ENCODE measurements at regions not wholly inside any gene's neighbourhood (a gene's known extent, or its start where the extent isn't known, plus 50 kb on each side); places are given as distances from the start of the nearest gene placed in this dataset.

DNA sequence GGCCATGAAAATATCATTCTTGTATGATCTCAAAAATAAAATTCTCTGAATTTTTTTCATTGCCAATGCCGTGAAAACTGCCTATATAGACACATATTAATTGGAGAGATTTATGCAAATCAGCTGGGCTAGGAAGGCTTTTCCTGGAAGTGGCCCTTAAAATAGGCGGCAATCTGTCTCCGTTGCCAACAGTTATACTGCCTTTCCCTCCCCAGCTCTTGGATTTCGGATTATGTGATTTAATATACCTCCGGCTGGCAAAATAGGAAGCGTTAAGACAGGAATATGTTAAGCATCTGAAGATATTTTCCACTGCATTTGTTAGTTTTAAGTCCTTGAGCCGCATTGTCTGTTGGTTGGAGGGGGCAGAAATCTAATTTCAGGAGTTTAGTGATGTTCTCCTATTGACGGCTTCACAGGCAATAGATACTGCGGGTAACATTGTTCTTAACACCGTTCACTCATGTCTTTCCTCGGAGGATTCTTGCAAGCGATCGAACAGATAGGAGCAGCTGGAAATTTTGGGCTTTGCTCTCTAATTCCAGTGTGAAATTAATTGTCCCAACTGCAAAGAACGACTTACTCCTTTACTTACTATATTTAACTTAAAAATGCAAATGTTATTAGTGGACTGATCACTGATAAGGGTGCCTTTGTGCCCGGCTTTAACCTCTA lies 113.3 kb downstream of the LINC00237 start:
- DNase-seq: no peak

DNA sequence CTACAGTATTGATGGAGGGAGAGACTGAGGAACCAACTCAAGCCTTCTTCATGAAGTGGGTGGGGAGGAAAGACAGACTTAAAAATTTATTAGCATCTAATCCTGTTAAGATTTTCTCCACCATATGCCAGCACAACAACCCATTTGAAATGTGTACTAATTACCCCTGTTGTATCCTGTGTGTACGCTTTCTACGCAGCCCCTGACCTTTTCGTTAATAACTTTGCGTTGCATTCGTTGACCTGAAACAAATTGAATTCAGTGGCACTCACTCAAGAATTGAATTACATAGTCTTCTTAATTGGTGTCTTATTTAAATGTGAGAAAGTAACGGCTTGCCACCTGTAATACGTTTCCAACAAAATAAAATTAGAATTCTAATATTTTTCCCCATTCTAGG lies 113.9 kb downstream of the LINC00237 start:
- no peak for DNase-seq

DNA sequence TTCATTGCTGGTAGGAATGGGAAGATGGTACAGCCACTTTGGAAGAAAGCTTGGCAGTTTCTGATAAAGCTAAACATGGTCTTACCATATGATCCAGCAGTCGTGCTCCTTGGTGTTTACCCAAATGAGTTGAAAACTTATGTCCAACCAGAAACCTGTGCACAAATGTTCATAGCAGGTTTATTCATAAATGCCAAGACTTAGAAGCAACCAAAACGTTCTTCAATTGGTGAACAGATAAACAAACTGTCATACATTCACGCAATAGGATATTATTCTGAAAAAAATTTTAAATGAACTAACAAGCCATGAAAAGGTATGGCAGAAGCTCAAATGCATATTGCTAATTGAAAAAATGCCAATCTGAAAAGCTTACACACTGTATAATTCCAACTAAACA lies 117.1 kb downstream of the LINC00237 start:
- no peak for DNase-seq

GRCh38 chr20:20979934-20980333 lies 126.2 kb downstream of the LINC00237 start:
- DNase-seq: no peak

DNA sequence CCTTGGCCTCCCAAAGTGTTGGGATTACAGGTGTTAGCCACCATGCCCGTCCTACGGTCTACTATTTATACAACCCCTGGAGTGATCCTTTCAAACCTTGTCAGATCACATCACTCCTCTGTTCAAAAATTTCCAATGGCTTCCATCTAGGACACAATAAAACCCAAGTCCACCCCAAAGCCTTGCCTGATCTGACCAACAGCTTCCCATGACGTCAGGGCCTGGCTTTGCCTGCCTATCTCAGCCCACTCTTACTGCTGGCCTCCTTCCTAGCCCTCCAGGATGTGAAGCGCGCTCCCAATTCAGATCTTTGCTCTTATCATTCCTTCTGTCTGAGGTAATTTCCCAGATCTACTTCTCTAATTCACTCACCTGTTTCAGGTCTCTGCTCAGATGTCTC lies 128.4 kb downstream of the LINC00237 start:
- no peak for DNase-seq

DNA sequence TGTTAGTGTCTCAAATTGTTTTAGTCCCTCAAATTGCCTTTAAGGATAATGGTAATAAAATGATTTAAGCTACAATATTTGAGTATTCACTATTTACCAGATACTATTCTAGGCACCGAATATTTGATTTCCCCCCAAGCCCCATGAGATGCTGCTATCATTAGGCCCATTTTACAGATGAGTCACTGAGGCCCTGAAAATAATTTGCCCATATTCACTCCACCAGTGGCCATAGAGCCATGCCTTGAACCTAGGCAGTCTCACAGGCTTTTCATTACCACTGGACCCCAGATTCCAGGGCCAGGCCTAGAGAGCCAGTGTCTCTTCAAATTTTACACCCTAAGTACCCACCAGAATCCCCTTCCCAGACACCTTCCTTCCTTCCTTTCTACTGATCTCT lies 133.7 kb downstream of the LINC00237 start:
- no peak for DNase-seq

DNA sequence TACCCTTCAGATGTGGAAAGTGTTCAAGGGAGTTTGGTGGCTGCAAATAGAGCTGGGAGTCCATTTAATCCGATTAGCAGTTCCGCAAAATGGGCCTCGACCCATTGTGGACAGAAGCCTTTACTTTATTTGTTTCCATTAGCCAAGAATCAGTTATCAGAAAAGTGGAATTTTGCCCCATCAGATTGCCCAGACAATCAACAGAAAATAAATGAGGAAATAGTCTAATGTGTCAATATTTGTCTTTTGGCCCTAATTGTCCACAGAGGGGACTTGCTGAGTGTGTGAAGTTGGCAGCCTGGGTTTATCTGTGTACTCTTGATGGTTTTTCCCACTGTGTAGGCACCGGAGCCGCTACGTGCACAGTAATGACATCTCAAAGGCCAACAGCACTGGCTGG lies 134.3 kb downstream of the LINC00237 start:
- no peak for DNase-seq

DNA sequence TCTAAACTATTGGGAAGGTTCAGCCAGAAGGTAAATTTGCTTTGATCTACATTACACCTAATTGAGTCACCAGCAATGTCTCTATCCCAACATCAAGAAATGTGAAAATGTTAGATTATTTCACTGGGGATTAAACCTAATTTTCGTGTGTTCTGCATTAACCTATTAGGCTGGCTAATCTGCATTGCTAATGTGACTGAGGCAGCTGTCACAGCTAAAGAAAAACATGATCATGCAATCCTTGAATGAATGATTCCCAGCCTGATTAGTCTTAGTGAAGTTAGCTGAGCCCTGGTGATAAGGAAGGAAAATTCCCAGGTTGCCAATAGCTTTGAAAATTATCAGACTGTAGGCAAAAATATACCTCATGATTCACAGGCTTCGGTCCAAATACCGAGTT lies 135.3 kb downstream of the LINC00237 start:
- DNase-seq: no peak

- DNase-seq: no peak
These were observed 136.4 kb downstream of the LINC00237 start for GRCh38 chr20:20969701-20970280.

DNA sequence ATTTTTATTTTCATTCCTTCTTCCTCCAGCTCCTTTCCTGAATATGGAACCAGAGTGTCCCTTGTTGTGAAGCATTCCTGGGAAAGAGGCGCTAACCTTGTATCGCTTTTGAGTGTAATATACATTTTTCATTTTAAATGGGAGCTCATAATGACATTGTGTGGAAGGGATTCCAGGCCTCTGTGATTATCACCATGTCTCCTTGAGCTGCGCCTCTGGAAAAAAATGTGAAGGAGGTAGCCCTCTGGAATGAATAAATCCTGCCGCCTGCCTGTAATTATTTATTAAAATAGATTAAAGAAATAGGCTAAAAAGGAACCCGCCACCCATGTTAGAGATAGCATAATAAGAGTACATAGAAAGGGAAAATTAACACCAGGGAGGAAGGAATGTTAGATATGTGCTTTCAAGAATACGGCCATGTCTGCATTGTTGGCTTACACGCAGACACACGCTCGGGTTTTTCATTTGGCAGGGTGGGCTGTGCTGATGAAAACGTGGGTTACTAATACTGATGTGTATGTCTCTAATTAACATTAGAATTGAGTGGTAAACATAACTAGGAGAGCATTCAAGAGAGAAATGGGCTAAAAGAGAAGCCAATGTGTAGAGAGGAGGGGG lies 138.5 kb downstream of the LINC00237 start:
- DNase-seq: no peak

- no peak for DNase-seq
These were observed 140.0 kb downstream of the LINC00237 start for GRCh38 chr20:20966171-20966570.

DNA sequence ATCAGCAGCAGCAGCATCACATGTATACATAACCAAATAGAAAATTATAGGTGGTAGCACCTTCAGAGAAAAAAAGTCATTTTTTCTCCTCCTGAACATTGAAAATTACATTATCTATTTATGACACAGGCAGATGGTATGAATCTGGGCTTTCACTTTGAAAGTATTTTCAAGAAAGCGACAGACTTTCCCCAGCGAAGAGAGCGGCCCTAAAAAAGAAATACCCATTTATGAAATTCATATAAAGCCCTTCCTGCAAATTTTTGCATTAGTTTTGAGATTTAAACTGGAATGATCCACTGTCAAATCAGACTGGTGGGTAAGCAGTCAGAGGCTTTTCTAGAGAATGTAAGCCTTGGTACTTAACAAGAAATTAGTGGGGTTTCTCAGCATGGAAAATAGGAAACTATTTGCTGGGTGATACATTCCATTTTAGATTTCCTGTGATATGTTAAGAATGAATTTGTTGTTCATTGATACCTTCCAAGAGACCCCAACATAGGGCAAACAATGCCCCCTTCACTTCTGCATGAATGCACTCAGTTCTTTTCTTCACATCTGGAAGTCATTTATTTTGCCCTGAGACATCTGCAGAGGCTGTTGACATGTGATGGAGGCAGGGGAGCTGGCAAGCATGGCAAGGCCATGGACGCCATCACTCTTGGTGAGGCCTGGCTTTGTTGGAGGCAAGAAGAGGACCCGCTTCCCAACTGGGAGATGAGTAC lies 147.0 kb downstream of the LINC00237 start:
- DNase-seq: no peak

GRCh38 chr20:20956513-20956931 lies 149.6 kb downstream of the LINC00237 start:
- DNase-seq: no peak

DNA sequence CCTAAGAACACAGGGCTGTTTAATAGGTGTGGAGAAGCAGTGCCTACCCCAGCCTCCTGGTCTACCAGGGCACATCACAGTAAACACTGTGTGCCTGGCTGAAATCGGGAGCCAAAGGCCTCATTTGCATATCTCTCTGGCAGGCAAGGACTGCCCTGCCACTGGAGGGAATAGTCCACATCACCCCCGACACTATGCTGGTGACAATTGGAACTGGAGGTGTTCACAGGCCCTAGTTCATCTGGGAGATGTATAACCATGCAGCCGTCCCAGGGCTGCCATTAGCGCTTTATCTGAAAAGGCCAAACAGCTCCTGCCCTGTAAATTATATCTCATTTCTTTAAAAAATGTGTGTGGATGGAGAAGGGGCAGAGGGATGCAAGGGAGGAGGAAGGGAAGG lies 150.3 kb downstream of the LINC00237 start:
- DNase-seq: no peak

GRCh38 chr20:20953738-20954618 lies 152.2 kb downstream of the LINC00237 start:
- no peak for DNase-seq

DNA sequence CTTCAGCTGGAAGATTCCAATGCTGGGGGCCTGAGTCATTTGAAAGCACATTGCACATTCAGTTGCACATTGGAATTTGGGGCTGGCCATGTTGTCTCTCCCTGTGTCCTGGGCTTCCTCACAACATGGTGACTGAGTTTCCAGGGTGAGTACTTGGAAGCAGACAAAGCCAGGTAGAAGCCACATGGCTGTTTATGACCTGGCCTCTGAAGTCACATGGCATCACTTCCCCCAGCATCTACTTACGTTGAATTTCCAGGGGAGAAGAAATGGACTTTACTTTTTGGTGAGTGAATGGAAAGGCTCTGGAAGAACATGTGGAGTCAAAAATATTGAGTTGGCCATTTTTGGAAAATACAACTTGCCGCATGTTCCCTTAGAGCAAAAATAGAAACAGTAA lies 155.5 kb downstream of the LINC00237 start:
- DNase-seq: no peak

- DNase-seq: no peak
These were observed 159.9 kb downstream of the LINC00237 start for GRCh38 chr20:20946122-20946759.

DNA sequence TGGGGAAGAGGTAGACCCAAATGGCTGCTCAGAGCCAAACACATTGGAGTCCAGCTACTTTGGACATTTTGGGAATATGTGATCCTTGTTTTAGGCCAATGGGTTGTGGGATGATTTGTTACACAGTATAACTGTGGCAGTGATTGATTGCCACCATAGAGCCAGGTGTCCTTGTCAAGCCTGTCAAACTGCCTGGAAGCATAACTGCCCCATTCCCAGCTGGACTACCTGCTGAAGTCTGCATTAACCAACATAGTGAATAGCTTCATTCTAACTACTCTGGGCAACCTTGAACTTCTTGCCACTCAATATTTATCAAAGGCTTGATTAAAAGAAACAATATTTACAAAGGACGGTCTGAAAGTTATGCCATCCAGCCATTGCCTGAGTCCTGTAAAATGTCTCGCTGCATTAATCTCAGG lies 164.7 kb downstream of the LINC00237 start:
- DNase-seq: no peak

GRCh38 chr20:20939006-20939405 lies 167.2 kb downstream of the LINC00237 start:
- DNase-seq: no peak

GRCh38 chr20:20938599-20938998 lies 167.6 kb downstream of the LINC00237 start:
- no peak for DNase-seq

DNA sequence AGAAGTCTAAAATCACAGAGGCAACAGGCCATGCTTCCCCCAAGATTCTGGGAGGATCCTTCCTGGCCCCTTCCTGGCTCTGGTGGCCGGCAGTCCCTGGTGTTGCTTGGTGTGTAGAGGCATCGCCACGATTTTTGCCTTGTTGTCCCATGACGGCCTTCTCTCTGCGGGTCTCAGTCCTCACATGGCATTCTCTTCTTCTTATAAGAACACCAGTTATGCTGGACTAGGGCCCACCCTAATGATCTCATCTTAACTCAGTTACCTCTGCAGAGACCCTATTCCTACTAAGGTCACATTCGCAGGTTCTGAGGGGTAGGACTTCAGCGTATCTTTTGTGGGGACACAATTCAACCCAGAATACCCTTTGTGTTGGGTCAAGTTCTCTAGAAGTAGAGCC lies 168.0 kb downstream of the LINC00237 start:
- DNase-seq: no peak
